ENCODE measurements at regions not wholly inside any gene's neighbourhood (a gene's known extent, or its start where the extent isn't known, plus 50 kb on each side); places are given as distances from the start of the nearest gene placed in this dataset.

DNA sequence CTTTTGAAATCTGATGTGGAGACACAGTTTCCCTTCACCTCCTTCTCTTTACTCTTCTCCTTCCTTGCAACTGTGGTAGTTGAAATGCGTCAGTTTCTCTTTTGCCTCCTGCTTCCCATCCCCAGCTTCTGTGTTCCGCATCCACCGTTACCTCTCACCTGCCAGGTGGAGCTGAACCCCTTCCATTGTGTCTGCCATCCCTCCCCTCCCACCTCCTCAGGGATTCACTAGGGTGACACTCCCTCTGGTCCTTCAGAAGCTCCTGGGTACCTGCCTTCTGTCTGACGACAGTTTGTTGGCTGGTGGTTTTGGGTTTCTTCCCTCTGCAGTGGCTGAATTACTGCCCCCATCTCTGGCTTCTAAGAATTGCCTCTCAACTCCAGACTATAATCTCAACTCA lies 132.1 kb downstream of the SLC24A2 start:
- no peaks in the 10 kb centered on the region for H3K27me3 ChIP-seq (ENCODE audit: insufficient read depth, low read length)
- no peak overlapping the region for H4K8ac ChIP-seq (replicated peaks; ENCODE audit: insufficient read length, low read depth, low read length)
- H2BK15ac ChIP-seq (ENCODE audit: low read depth, low read length), result no peak overlapping the region
- H4K5ac ChIP-seq (ENCODE audit: insufficient read length, low read depth, low read length), result no peak overlapping the region
- H3K4me1 ChIP-seq (ENCODE audit: insufficient read depth, low read length), result peaks cover 4% of the 10 kb centered on the region; the same call in 1 of the 2 replicates
- no CpG with 5 or more reads among the region's 4 CpGs for WGBS (ENCODE audit: extremely low coverage, insufficient read length, low lambda C conversion rate)
- H3K18ac ChIP-seq (ENCODE audit: insufficient read length, low read depth, low read length), result no peak overlapping the region
- no peak overlapping the region; the same call in 1 of the 2 replicates for H3K14ac ChIP-seq (ENCODE audit: insufficient read depth, low read length)
- H3K4me3 Mint-ChIP-seq, result no peak overlapping the region
- H2AFZ ChIP-seq (ENCODE audit: low read length), result no peak overlapping the region
- H3K36me3 Mint-ChIP-seq (ENCODE audit: insufficient read depth in 1 of 3, low read depth in 3 of 3), result no peaks in the 10 kb centered on the region
- no peaks in the 10 kb centered on the region for H3K27me3 Mint-ChIP-seq (ENCODE audit: low read depth)
- no peak overlapping the region for H3T11ph ChIP-seq (ENCODE audit: low read length)
- H3K56ac ChIP-seq (ENCODE audit: insufficient read length, low read depth, low read length), result no peak overlapping the region
- no peaks in the 10 kb centered on the region for H3K79me1 ChIP-seq (ENCODE audit: insufficient read depth, low read depth, low read length, poor library complexity, severe bottlenecking)
- no peak overlapping the region for H3K27ac ChIP-seq (ENCODE audit: insufficient read length, low read depth, low read length)
- H3K23ac ChIP-seq (ENCODE audit: insufficient read length, low read depth, low read length), result no peak overlapping the region
- no peak overlapping the region for H2AK5ac ChIP-seq (ENCODE audit: insufficient read length, low read length)
- no peaks in the 10 kb centered on the region for H4K20me1 ChIP-seq (ENCODE audit: control insufficient read depth, insufficient read depth, insufficient read length)
- no peaks in the 10 kb centered on the region for H3K9me3 ChIP-seq (ENCODE audit: control insufficient read depth, low read depth, low read length)
- no peak overlapping the region for H2BK20ac ChIP-seq (ENCODE audit: low read depth, low read length, poor library complexity, severe bottlenecking)
- H3K27ac Mint-ChIP-seq, result peak overlapping the region in 1 of 3 experiments; percentile 20; a peak in 1 of 7 replicates
- no peaks in the 10 kb centered on the region for H3K79me2 ChIP-seq (ENCODE audit: insufficient read depth, low read length)
- DNase-seq, result no peak
- H2BK12ac ChIP-seq (ENCODE audit: insufficient read length, low read depth, low read length), result no peak overlapping the region
- H2BK5ac ChIP-seq (ENCODE audit: insufficient read length, low read length), result no peak overlapping the region
- no peak overlapping the region for H2BK120ac ChIP-seq (ENCODE audit: low read depth, low read length, poor library complexity, severe bottlenecking)
- peaks cover 15 to 18% of the 10 kb centered on the region in 2 experiments for H3K4me1 Mint-ChIP-seq
- H3K4me2 ChIP-seq (ENCODE audit: insufficient read depth, insufficient read length, low read length), result no peak overlapping the region
- H3K9me3 Mint-ChIP-seq, result no peaks in the 10 kb centered on the region
- no peak overlapping the region for H3K4ac ChIP-seq (ENCODE audit: low read depth, low read length)
- TF ChIP-seq, protein P1, sequence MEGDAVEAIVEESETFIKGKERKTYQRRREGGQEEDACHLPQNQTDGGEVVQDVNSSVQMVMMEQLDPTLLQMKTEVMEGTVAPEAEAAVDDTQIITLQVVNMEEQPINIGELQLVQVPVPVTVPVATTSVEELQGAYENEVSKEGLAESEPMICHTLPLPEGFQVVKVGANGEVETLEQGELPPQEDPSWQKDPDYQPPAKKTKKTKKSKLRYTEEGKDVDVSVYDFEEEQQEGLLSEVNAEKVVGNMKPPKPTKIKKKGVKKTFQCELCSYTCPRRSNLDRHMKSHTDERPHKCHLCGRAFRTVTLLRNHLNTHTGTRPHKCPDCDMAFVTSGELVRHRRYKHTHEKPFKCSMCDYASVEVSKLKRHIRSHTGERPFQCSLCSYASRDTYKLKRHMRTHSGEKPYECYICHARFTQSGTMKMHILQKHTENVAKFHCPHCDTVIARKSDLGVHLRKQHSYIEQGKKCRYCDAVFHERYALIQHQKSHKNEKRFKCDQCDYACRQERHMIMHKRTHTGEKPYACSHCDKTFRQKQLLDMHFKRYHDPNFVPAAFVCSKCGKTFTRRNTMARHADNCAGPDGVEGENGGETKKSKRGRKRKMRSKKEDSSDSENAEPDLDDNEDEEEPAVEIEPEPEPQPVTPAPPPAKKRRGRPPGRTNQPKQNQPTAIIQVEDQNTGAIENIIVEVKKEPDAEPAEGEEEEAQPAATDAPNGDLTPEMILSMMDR (conservative IDR thresholded peaks at IDR 0.05), result no peak
- H4K91ac ChIP-seq (ENCODE audit: insufficient read length, low read depth, low read length), result no peak overlapping the region
- no peaks in the 10 kb centered on the region for H3K23me2 ChIP-seq (ENCODE audit: insufficient read length, low read depth, low read length, poor library complexity, severe bottlenecking)
- no peak overlapping the region for H3K9ac ChIP-seq (ENCODE audit: extremely low read depth, insufficient read length, low read length)
